Endothelial cell of umbilical vein (primary cell): ENCODE measurements at regions not wholly inside any gene's neighbourhood (a gene's known extent, or its start where the extent isn't known, plus 50 kb on each side); places are given as distances from the start of the nearest gene placed in this dataset.

Experiments
- BruUV-seq: library from RNA; stranded (reverse); fragments of 400-500 nt; replicated peaks from 2 replicates; lab custom pipeline; 2021; lab: Mats Ljungman, UMichigan
- CTCF ChIA-PET: fragments of 300-600, 350-600 bp; sonication (Branson Sonifier 250); formaldehyde crosslinking; loops from one replicate; lab custom pipeline; 2021; ENCODE audit warnings: antibody characterized with exemption, inconsistent platforms; lab: Charles Lee
- POLR2A ChIA-PET: fragments of 300-600, 350-600 bp; sonication (Branson Sonifier 250); formaldehyde crosslinking; loops from one replicate; lab custom pipeline; 2021; ENCODE audit warnings: antibody characterized with exemption, inconsistent platforms; lab: Charles Lee
- DNase-seq: peaks from one replicate; pipeline ENCODE4 v3.0.0-alpha.2; 2011; ENCODE audit warnings: low read depth, low spot score
- FAIRE-seq: peaks from 2 replicates; lab custom pipeline; 2011; peaks lifted over from hg19 to GRCh38; lab: Jason Lieb, UNC
- H2AFZ ChIP-seq: 2 replicates; pipeline ENCODE4 v1.6.0; 2012; ENCODE audit warnings: low read depth, low read length, control low read depth, inconsistent platforms
- H3K27ac ChIP-seq: 2 replicates; pipeline ENCODE4 v1.5.1; 2011; ENCODE audit warnings: low read depth, mild to moderate bottlenecking, control low read depth, low read length, moderate library complexity; ENCODE audit not compliant: insufficient read depth
- H3K27me3 ChIP-seq, 2 experiments: 2 replicates each; pipeline versions ENCODE4 v1.6.0 to v1.6.1; 2011; ENCODE audit warnings: low read length in 2 of 2, mixed read lengths in 1 of 2; ENCODE audit not compliant: control insufficient read depth in 2 of 2, insufficient read depth in 2 of 2
- H3K36me3 ChIP-seq, 2 experiments: 2 replicates in 1 of 2; 3 replicates in 1 of 2; pipeline ENCODE4 v1.5.1; 2011; ENCODE audit warnings: low read length in 2 of 2, mild to moderate bottlenecking in 1 of 2, moderate library complexity in 1 of 2; ENCODE audit not compliant: control insufficient read depth in 2 of 2, insufficient read depth in 2 of 2; ENCODE audit errors: extremely low read depth in 1 of 2
- H3K4me1 ChIP-seq: 3 replicates; pipeline ENCODE4 v1.5.1; 2011; ENCODE audit warnings: mild to moderate bottlenecking, low read length; ENCODE audit not compliant: control insufficient read depth, insufficient read depth; ENCODE audit errors: extremely low read depth
- H3K4me2 ChIP-seq: 2 replicates; pipeline ENCODE4 v1.6.1; 2011; ENCODE audit warnings: low read length, control low read depth, mixed read lengths; ENCODE audit not compliant: insufficient read depth
- H3K4me3 ChIP-seq, 3 experiments: fragments of 200-600 bp in 1 of 3; sonication (generic), shearing (Covaris generic) in 1 of 3; replicated peaks in 1 of 3; 2 replicates each; pipeline ENCODE4 v1.5.1; 2011 to 2016; ENCODE audit warnings: control low read depth in 3 of 3, low read length in 3 of 3, mild to moderate bottlenecking in 2 of 3, inconsistent platforms in 1 of 3, low read depth in 1 of 3, moderate library complexity in 1 of 3; ENCODE audit not compliant: insufficient read depth in 1 of 3
- H3K79me2 ChIP-seq: 2 replicates; pipeline ENCODE4 v1.6.0; 2012; ENCODE audit warnings: low read length, inconsistent platforms; ENCODE audit not compliant: control insufficient read depth, insufficient read depth
- H3K9ac ChIP-seq: replicated peaks from 2 replicates; pipeline ENCODE3; 2011; ENCODE audit warnings: low read length, control low read depth; ENCODE audit not compliant: insufficient read depth; ENCODE audit errors: extremely low read depth
- H3K9me1 ChIP-seq: replicated peaks from 3 replicates; pipeline ENCODE4 v1.6.0; 2011; ENCODE audit warnings: mild to moderate bottlenecking, low read length; ENCODE audit not compliant: control insufficient read depth, insufficient read depth; ENCODE audit errors: extremely low read depth
- H3K9me3 ChIP-seq: replicated peaks from 2 replicates; pipeline ENCODE4 v1.5.1; 2012; ENCODE audit warnings: low read length, inconsistent platforms; ENCODE audit not compliant: control insufficient read depth, insufficient read depth
- H4K20me1 ChIP-seq: replicated peaks from 2 replicates; pipeline ENCODE3; 2011; ENCODE audit warnings: mild to moderate bottlenecking, low read length; ENCODE audit not compliant: control insufficient read depth, insufficient read depth; ENCODE audit errors: extremely low read depth
- CTCF ChIP-seq, 2 donors: IDR thresholded peaks; 1 replicate in 1 of 2; 2 replicates in 1 of 2; pipeline ENCODE4 v1.5.1; 2011; ENCODE audit warnings: low read length in 2 of 2, mild to moderate bottlenecking in 2 of 2, moderate library complexity in 2 of 2, control low read depth in 1 of 2, inconsistent platforms in 1 of 2, low read depth in 1 of 2; ENCODE audit not compliant: insufficient read depth in 1 of 2; ENCODE audit errors: extremely low read depth in 1 of 2
- EZH2 ChIP-seq: IDR thresholded peaks from 2 replicates; pipeline ENCODE4 v1.6.1; 2012; ENCODE audit warnings: borderline replicate concordance, low read depth, mild to moderate bottlenecking, moderate library complexity, low read length, inconsistent platforms; ENCODE audit not compliant: severe bottlenecking
- FOS ChIP-seq: IDR thresholded peaks from 2 replicates; pipeline ENCODE4 v1.6.1; 2011; ENCODE audit warnings: mild to moderate bottlenecking, low read length, moderate library complexity, borderline replicate concordance; ENCODE audit not compliant: insufficient read depth
- GATA2 ChIP-seq: IDR thresholded peaks from 2 replicates; pipeline ENCODE4 v1.7.0; 2011; ENCODE audit warnings: low read depth, mild to moderate bottlenecking, moderate library complexity, mixed read lengths, low read length; ENCODE audit not compliant: insufficient read length, insufficient read depth
- JUN ChIP-seq: IDR thresholded peaks from 2 replicates; pipeline ENCODE4 v1.6.1; 2011; ENCODE audit warnings: borderline replicate concordance, low read depth; ENCODE audit not compliant: insufficient read length, insufficient read depth
- MAX ChIP-seq: IDR thresholded peaks from 2 replicates; pipeline ENCODE4 v1.6.1; 2011; ENCODE audit not compliant: insufficient read depth, insufficient read length
- MYC ChIP-seq: IDR thresholded peaks from one replicate; pipeline ENCODE4 v1.6.1; 2011; ENCODE audit warnings: mild to moderate bottlenecking, low read depth, low read length
- POLR2A ChIP-seq: IDR thresholded peaks from 2 replicates; pipeline ENCODE4 v1.6.1; 2012; ENCODE audit warnings: low read depth, mild to moderate bottlenecking, control low read depth, low read length
- POLR2AphosphoS5 ChIP-seq: IDR thresholded peaks from 2 replicates; pipeline ENCODE4 v1.6.1; 2012; ENCODE audit warnings: low read depth, mild to moderate bottlenecking, control low read depth, low read length, moderate library complexity; ENCODE audit not compliant: insufficient read depth
- dilution Hi-C: fragments of 300-500 bp; cut with MboI; formaldehyde crosslinking; loops from one replicate; pipeline ENCODE4 v1.15.0; 2019; ENCODE audit warnings: low sequenced_read_pairs; ENCODE audit not compliant: extremely low pct_ligation_motif_present
- intact Hi-C: fragments of 100-400 bp; cut with micrococcal nuclease; formaldehyde crosslinking; loops from one replicate; pipeline ENCODE4 v1.10.0; 2022

GRCh38 chr13:44299152-44299943 is 74.3 kb upstream of the SERP2 start:
- H2AFZ ChIP-seq = no peak overlapping the region
- H3K9me1 ChIP-seq = no peaks in the 10 kb centered on the region
- H3K9ac ChIP-seq = no peak overlapping the region
- H4K20me1 ChIP-seq = no peaks in the 10 kb centered on the region
- ChIA-PET POLR2A (no interaction called here), CTCF (no interaction called here)
- H3K4me3 ChIP-seq = no peak overlapping the region
- peaks cover 9% of the 10 kb centered on the region for H3K4me1 ChIP-seq
- H3K27ac ChIP-seq = no peak overlapping the region
- H3K36me3 ChIP-seq = no peaks in the 10 kb centered on the region
- dilution Hi-C loops = no loop called here
- H3K9me3 ChIP-seq = no peaks in the 10 kb centered on the region
- no peaks in the 10 kb centered on the region for H3K79me2 ChIP-seq
- FAIRE-seq (no peak), DNase-seq (no peak)
- BruUV-seq = no TSS peak
- TF ChIP-seq MAX (no peak), GATA2 (no peak), MYC (no peak), CTCF (IDR thresholded peaks at IDR 0.05; ENCODE audit: extremely low read depth in 1 of 2, insufficient read depth in 1 of 2, low read depth in 1 of 2, low read length in 2 of 2) (no peak), FOS (no peak), EZH2 (no peak), JUN (no peak), POLR2A (no peak), POLR2AphosphoS5 (no peak)
- intact Hi-C loops = no loop called here
- no peak overlapping the region for H3K4me2 ChIP-seq
- no peaks in the 10 kb centered on the region for H3K27me3 ChIP-seq
